CD14-positive monocyte (primary cell): ENCODE measurements at regions not wholly inside any gene's neighbourhood (a gene's known extent, or its start where the extent isn't known, plus 50 kb on each side); places are given as distances from the start of the nearest gene placed in this dataset.

ENCODE experiments used
- DNase-seq, 3 donors: peaks; one replicate each; pipeline ENCODE4 v3.0.0-alpha.2; 2011 to 2022
- H2AFZ ChIP-seq: 2 replicates; pipeline ENCODE4 v1.6.0; 2012; ENCODE audit warnings: mild to moderate bottlenecking, low read depth, low read length, inconsistent platforms; ENCODE audit not compliant: insufficient read depth, poor library complexity, severe bottlenecking
- H3K27ac ChIP-seq, 2 donors: 1 replicate in 1 of 2; 2 replicates in 1 of 2; pipeline ENCODE4 v1.5.1; 2012 to 2013; ENCODE audit warnings: low read length in 2 of 2, control low read depth in 1 of 2, inconsistent platforms in 1 of 2, low read depth in 1 of 2, mild to moderate bottlenecking in 1 of 2
- H3K27me3 ChIP-seq, 2 donors: one replicate each; pipeline versions ENCODE4 v1.6.0 to v1.6.1; 2011 to 2013; ENCODE audit warnings: low read length in 2 of 2; ENCODE audit not compliant: control insufficient read depth in 2 of 2, insufficient read depth in 2 of 2
- H3K36me3 ChIP-seq, 2 donors: replicated peaks in 1 of 2; 1 replicate in 1 of 2; 2 replicates in 1 of 2; pipeline versions ENCODE4 v1.5.1 to v1.6.1; 2012 to 2013; ENCODE audit warnings: low read length in 2 of 2, control low read depth in 1 of 2, inconsistent platforms in 1 of 2, mild to moderate bottlenecking in 1 of 2; ENCODE audit not compliant: insufficient read depth in 2 of 2, control insufficient read depth in 1 of 2
- H3K4me1 ChIP-seq, 2 donors: 1 replicate in 1 of 2; 2 replicates in 1 of 2; pipeline versions ENCODE4 v1.5.1 to v1.6.1; 2012 to 2013; ENCODE audit warnings: low read length in 2 of 2, control low read depth in 1 of 2, inconsistent platforms in 1 of 2, mild to moderate bottlenecking in 1 of 2, moderate library complexity in 1 of 2; ENCODE audit not compliant: insufficient read depth in 2 of 2, control insufficient read depth in 1 of 2
- H3K4me2 ChIP-seq: replicated peaks from 2 replicates; pipeline ENCODE3; 2012; ENCODE audit warnings: low read length, moderate library complexity, mild to moderate bottlenecking; ENCODE audit not compliant: poor library complexity, severe bottlenecking; ENCODE audit errors: extremely low read depth
- H3K4me3 ChIP-seq, 3 experiments: fragments of 200-600 bp in 1 of 3; sonication (generic) in 1 of 3; replicated peaks in 1 of 3; 1 replicate in 2 of 3; 2 replicates in 1 of 3; pipeline ENCODE4 v1.5.1; 2011 to 2013; ENCODE audit warnings: low read length in 3 of 3, mild to moderate bottlenecking in 3 of 3, control low read depth in 2 of 3, low read depth in 2 of 3, inconsistent platforms in 1 of 3, moderate library complexity in 1 of 3
- H3K79me2 ChIP-seq: 2 replicates; pipeline ENCODE4 v1.6.0; 2012; ENCODE audit warnings: mild to moderate bottlenecking, control low read depth, inconsistent platforms, low read length, moderate library complexity; ENCODE audit not compliant: insufficient read depth
- H3K9ac ChIP-seq: 2 replicates; pipeline ENCODE4 v1.6.0; 2017; ENCODE audit warnings: low read length, mild to moderate bottlenecking; ENCODE audit not compliant: insufficient read depth, poor library complexity, severe bottlenecking
- H3K9me3 ChIP-seq, 2 donors: replicated peaks in 1 of 2; 1 replicate in 1 of 2; 2 replicates in 1 of 2; pipeline versions ENCODE4 v1.5.1 to v1.6.1; 2012 to 2013; ENCODE audit warnings: low read length in 2 of 2, control low read depth in 1 of 2; ENCODE audit not compliant: control insufficient read depth in 1 of 2, insufficient read depth in 1 of 2
- H4K20me1 ChIP-seq: 2 replicates; pipeline ENCODE4 v1.6.0; 2012; ENCODE audit warnings: mild to moderate bottlenecking, low read length, control low read depth, moderate library complexity; ENCODE audit not compliant: insufficient read depth
- H3K27ac Mint-ChIP-seq, 7 donors: one replicate each; pipeline ENCODE4 v1.8.0; 2020; ENCODE audit warnings: mild to moderate bottlenecking in 7 of 7, mixed read lengths in 7 of 7, moderate library complexity in 6 of 7, inconsistent platforms in 2 of 7
- H3K27me3 Mint-ChIP-seq, 3 donors: one replicate each; pipeline ENCODE4 v1.8.0; 2021 to 2022; ENCODE audit warnings: low read depth in 3 of 3, mild to moderate bottlenecking in 3 of 3, mixed read lengths in 3 of 3, moderate library complexity in 3 of 3, inconsistent platforms in 1 of 3
- H3K36me3 Mint-ChIP-seq, 2 donors: one replicate each; pipeline ENCODE4 v1.8.0; 2020; ENCODE audit warnings: mixed read lengths in 2 of 2, inconsistent platforms in 1 of 2, mild to moderate bottlenecking in 1 of 2
- H3K4me1 Mint-ChIP-seq: one replicate; pipeline ENCODE4 v1.8.0; 2020; ENCODE audit warnings: mild to moderate bottlenecking, mixed read lengths
- H3K4me3 Mint-ChIP-seq, 2 donors: one replicate each; pipeline ENCODE4 v1.8.0; 2020; ENCODE audit warnings: mild to moderate bottlenecking in 2 of 2, mixed read lengths in 2 of 2, moderate library complexity in 1 of 2
- H3K9me3 Mint-ChIP-seq, 7 donors: one replicate each; pipeline ENCODE4 v1.8.0; 2020 to 2022; ENCODE audit warnings: mixed read lengths in 7 of 7, mild to moderate bottlenecking in 6 of 7, moderate library complexity in 6 of 7, inconsistent platforms in 2 of 7
- WGBS: methylation state at CpG from one replicate; pipeline ENCODE4 v1.1.5; 2013; ENCODE audit warnings: missing lambda C conversion rate; ENCODE audit not compliant: insufficient coverage; 5-methylcytosine and 5-hydroxymethylcytosine counted together
- intact Hi-C, 2 donors: fragments of 100-400 bp; cut with micrococcal nuclease; formaldehyde crosslinking; loops; one replicate each; pipeline versions ENCODE4 v1.15.0 to v1.15.1; 2023
- TF ChIP-seq, protein P1 (sequence below): fragments of 200-600 bp; IDR thresholded peaks from one replicate; pipeline ENCODE4 v1.8.0; 2022; ENCODE audit warnings: antibody characterized with exemption, mild to moderate bottlenecking

- no peak for DNase-seq
- H3K9me3 ChIP-seq: peaks cover 12 to 23% of the 10 kb centered on the region in 2 donors
- no peaks in the 10 kb centered on the region for H3K4me1 ChIP-seq
- no peak overlapping the region for H3K4me3 ChIP-seq
- H3K9me3 Mint-ChIP-seq: peaks cover 11 to 26% (median 19%) of the 10 kb centered on the region in 7 donors
- H3K27ac ChIP-seq: no peak overlapping the region
- WGBS: 95% methylated on average over 6 of the region's 9 CpGs
- peaks cover 2 to 3% of the 10 kb centered on the region in 2 donors for H3K27me3 ChIP-seq
- no peak overlapping the region for H3K4me2 ChIP-seq
- no peaks in the 10 kb centered on the region for H4K20me1 ChIP-seq
- H3K4me3 Mint-ChIP-seq: no peak overlapping the region
- no peak overlapping the region for H3K9ac ChIP-seq
- H3K27ac Mint-ChIP-seq: no peak overlapping the region
- no peaks in the 10 kb centered on the region for H3K36me3 ChIP-seq
- intact Hi-C loops: no loop called here
- no peaks in the 10 kb centered on the region for H3K79me2 ChIP-seq
- TF ChIP-seq, protein P1, sequence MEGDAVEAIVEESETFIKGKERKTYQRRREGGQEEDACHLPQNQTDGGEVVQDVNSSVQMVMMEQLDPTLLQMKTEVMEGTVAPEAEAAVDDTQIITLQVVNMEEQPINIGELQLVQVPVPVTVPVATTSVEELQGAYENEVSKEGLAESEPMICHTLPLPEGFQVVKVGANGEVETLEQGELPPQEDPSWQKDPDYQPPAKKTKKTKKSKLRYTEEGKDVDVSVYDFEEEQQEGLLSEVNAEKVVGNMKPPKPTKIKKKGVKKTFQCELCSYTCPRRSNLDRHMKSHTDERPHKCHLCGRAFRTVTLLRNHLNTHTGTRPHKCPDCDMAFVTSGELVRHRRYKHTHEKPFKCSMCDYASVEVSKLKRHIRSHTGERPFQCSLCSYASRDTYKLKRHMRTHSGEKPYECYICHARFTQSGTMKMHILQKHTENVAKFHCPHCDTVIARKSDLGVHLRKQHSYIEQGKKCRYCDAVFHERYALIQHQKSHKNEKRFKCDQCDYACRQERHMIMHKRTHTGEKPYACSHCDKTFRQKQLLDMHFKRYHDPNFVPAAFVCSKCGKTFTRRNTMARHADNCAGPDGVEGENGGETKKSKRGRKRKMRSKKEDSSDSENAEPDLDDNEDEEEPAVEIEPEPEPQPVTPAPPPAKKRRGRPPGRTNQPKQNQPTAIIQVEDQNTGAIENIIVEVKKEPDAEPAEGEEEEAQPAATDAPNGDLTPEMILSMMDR: no peak
- H3K4me1 Mint-ChIP-seq: peaks cover 2% of the 10 kb centered on the region
- H3K36me3 Mint-ChIP-seq: no peaks in the 10 kb centered on the region
- peaks cover 9 to 14% (median 13%) of the 10 kb centered on the region in 3 donors for H3K27me3 Mint-ChIP-seq
- H2AFZ ChIP-seq: no peak overlapping the region
These were observed 150.2 kb upstream of the RFLNA start for GRCh38 chr12:124144531-124145194.

- TF ChIP-seq, protein P1: no peak
- Histone ChIP-seq H3K4me2 (no peak overlapping the region), H4K20me1 (no peaks in the 10 kb centered on the region), H3K9ac (no peak overlapping the region), H2AFZ (no peak overlapping the region), H3K27me3 (no peaks in the 10 kb centered on the region), H3K27ac (no peak overlapping the region), H3K4me3 (no peak overlapping the region), H3K79me2 (no peaks in the 10 kb centered on the region), H3K4me1 (no peaks in the 10 kb centered on the region), H3K9me3 (peaks cover 12 to 17% of the 10 kb centered on the region in 2 donors), H3K36me3 (no peaks in the 10 kb centered on the region)
- Mint-ChIP-seq H3K36me3 (no peaks in the 10 kb centered on the region), H3K27me3 (peaks cover under 1 to 6% (median 5%) of the 10 kb centered on the region in 3 donors), H3K9me3 (peaks cover 8 to 27% (median 16%) of the 10 kb centered on the region in 7 donors), H3K27ac (no peak overlapping the region), H3K4me3 (no peak overlapping the region), H3K4me1 (no peaks in the 10 kb centered on the region)
- DNase-seq: no peak
- WGBS: 100% methylated on average over 1 of the region's 2 CpGs
- intact Hi-C loops: no loop called here
These were observed 147.9 kb upstream of the RFLNA start for GRCh38 chr12:124147027-124147426.
